ENCODE measurements at regions not wholly inside any gene's neighbourhood (a gene's known extent, or its start where the extent isn't known, plus 50 kb on each side); places are given as distances from the start of the nearest gene placed in this dataset.
"Not testable (repeated sequence)": the region's sequence is repeated elsewhere in the genome, so short reads cannot be mapped to it uniquely, and the experiment has no call there.

DNA sequence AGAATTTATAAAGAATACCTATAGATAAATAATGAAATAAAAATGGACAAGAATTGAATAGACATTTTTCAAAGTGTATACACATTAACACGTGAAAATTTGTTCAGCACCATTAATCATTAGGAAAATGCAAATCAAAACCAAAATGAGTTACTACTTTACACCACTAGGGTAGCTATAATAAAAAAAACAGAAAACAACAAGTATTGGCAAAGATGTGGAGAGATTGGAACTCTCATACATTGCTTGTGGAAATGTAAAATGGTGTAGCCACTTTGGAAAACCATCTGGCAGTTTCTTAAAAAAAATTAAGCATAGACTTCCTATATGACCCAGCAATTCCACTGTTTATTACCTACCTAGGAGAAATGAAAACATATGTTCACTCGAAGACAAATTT is 172.8 kb upstream of the P2RY1 start:
- no peak for DNase-seq (ENCODE audit: low read depth)

GRCh38 chr3:152664766-152665165 is 170.2 kb upstream of the P2RY1 start:
- no peak for DNase-seq (ENCODE audit: low read depth)

- no peak for DNase-seq (ENCODE audit: low read depth)
Observed at GRCh38 chr3:152667267-152667666, 167.7 kb upstream of the P2RY1 start.

DNA sequence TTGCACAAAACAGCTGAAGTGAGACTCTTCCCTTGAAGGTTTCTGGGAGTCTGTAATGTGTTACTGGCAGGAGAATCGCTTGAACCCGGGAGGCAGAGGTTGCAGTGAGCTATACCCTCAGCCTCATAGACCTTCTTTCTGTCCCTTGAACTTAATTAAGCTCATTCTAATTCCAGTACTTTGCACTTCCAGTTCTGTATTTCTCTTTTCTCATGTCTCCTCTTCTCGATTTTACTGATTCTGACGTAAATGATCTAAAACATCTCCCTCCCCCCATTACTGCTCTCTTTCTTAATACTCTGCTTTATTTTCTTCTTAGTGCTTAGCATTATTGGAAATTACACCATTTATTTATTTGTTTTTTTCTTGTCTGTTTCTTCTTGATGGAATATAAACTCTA is 165.4 kb upstream of the P2RY1 start:
- no peak for DNase-seq (ENCODE audit: low read depth)

DNA sequence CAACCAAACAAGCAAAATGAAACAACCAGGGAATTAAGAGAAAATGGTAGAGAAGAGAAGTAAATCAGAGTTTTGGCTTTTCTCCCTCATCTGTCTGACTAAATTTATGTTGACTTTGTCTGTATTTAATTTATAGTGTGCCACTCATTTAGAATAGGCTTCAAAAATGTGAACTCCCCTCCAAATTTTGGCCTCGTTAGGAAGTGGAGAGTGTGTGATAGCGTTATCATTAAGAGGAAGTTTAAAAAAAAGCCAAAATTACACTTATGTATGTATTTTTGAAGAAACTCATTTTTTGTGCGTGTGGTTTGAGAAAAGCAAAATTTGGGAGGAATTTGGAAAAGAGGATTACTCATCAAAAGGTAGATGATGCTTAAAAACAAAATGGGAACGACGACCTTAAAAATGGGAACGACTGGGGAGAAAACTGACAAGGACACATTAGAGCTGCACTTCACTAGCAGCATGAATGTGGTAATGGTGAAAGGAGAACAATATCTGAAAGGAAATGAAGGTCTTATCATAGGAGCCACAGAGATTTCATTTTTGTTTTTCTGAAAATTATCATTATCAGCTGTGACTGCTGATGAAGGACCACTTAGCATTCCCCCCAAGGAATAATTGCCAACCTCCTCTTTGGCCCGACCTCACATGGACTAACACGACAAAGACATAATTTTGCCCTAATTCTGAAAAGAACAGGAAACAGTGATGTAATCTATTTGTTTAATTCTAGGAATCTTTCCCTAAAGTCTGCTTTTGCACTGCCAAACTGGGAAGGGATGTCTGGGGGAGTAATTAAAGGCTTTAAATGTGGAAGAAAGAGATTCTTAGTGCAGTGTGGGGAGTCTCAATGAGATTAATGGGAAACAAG is 163.2 kb upstream of the P2RY1 start:
- DNase-seq (ENCODE audit: low read depth): no peak

DNA sequence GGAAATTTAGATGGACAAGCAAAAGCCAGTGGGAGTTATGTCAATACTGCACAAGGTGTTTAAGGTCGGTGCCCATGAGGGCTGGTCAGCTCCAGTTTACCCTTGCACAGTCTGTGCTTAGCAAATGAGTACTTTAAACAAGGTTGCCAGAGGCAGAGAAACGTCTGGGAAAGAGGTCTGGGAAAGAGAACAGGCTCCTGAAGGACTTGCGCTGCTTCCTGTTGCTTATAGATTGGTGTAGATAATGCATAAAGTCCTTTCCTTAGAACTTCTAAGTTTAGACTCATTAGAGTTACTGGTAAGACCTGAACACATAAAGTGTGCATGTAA is 162.6 kb upstream of the P2RY1 start:
- no peak for DNase-seq (ENCODE audit: low read depth)

- DNase-seq (ENCODE audit: low read depth): no peak
Observed at GRCh38 chr3:152676810-152677379, 158.0 kb upstream of the P2RY1 start.

GRCh38 chr3:152677491-152677890 is 157.4 kb upstream of the P2RY1 start:
- DNase-seq (ENCODE audit: low read depth): no peak

GRCh38 chr3:152682477-152682876 is 152.5 kb upstream of the P2RY1 start:
- no peak for DNase-seq (ENCODE audit: low read depth)

GRCh38 chr3:152683521-152683999 is 151.4 kb upstream of the P2RY1 start:
- no peak for DNase-seq (ENCODE audit: low read depth)

DNA sequence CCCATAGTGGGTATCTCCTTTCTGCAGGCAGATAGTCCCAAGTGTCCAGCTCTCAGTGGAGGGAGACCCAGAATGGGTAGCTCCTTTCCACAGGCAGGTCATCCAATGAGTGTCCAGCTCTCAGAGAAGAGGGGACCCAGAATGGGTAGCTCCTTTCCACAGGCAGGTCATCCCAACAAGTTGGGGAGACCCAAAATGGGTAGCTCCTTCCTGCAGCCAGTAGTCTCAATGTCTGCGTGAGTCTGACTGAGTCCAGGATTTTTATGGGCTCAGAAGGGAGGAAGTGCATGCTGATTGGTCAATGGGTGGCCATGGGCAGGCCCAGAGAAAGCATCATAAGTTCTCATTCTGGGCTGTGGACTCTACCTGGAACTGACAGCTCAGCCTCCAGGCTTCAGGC is 150.7 kb upstream of the P2RY1 start:
- DNase-seq (ENCODE audit: low read depth): no peak

DNA sequence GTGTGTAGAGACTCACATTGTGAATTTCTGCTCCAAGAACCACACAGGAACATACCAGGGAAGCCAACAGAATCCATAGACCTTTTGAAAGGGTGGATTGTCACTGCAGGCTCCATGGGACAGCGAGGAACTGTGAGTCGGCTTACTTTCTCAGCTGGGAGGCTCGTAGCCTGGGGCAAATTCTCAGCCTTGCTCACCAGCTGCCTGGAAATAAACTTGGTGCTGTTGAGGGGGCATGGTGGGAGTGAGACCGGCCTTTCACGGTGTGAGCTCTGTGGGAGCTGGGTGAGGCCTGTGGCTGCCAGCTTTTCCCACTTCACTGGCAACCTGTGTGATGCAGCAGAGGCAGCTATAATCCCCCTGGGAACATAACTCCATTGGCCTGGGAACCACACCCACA is 146.6 kb upstream of the P2RY1 start:
- peak; percentile 46 for DNase-seq (ENCODE audit: low read depth)

GRCh38 chr3:152692326-152692725 is 142.6 kb upstream of the P2RY1 start:
- DNase-seq (ENCODE audit: low read depth): not testable (repeated sequence)

- DNase-seq (ENCODE audit: low read depth): not testable (repeated sequence)
Observed at GRCh38 chr3:152693521-152694250, 141.2 kb upstream of the P2RY1 start.

GRCh38 chr3:152695840-152696239 is 139.1 kb upstream of the P2RY1 start:
- no peak for DNase-seq (ENCODE audit: low read depth)

DNA sequence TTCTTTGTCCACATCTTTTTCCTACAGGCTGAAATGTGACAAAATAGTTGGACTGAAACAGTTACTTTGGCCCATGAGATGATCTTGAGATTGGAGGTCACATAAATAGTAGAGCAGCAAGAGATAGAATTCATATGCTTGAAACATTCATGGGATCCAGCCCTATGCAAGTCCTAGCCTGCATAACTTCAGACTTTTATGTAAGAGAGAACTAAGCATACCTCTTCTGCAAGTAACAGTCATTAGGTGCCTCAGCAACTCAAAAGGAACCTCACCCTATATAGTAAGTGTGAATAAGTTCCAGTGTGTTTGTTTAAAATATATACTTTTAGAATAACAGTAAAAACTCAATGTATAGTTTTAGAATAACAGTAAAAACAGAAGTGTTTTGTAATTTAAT is 138.0 kb upstream of the P2RY1 start:
- DNase-seq (ENCODE audit: low read depth): no peak

DNA sequence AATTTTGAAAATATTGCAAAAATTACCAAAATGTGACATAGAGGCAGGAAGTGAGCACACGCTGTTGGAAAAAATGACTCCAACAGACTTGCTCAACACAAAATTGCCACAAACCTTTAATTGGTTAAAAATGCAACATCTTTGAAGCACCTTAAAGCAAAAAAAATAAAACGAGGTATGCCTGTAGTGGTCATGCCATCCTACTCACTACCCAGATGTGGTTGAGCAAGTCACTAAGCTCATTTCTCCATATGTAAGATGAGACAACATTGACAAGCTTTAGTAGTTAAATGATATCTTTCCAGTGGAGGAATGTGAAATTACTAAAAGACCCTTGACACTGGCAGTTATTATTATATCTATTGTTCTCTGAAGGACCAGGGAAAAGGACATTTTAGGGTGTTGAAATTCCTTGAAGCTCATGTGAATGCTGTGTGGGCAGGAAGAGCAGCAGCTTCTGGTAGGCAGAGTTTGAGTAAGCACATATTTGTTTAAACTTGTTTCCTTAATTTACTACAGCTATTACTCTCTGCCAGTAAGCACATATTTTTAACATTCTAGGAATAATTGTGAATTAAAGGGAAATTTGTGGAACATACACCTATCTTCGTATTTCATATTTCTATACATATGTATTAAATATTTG is 131.6 kb upstream of the P2RY1 start:
- DNase-seq (ENCODE audit: low read depth): no peak

GRCh38 chr3:152706991-152707713 is 127.8 kb upstream of the P2RY1 start:
- DNase-seq (ENCODE audit: low read depth): no peak

DNA sequence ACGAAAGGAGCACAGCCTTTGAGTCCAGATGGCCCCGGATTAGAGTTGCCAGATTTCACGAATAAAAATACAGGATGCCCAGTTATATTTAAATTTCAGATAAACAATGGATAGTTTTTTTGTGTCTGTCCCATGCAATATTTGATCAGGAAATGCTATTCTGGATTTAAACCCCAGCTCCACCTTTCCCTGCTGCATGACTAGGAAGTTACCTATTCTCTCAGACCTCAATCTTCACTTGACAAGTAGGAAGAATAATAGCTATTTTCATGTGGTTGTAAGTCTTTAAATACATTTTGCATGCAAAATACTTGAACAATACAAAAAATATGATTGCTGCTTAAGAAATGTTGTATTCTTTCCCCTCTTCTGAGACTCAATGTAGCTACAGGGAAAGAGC is 125.3 kb upstream of the P2RY1 start:
- DNase-seq (ENCODE audit: low read depth): no peak

- DNase-seq (ENCODE audit: low read depth): no peak
Observed at GRCh38 chr3:152710549-152710948, 124.4 kb upstream of the P2RY1 start.

- no peak for DNase-seq (ENCODE audit: low read depth)
Observed at GRCh38 chr3:152713989-152714388, 120.9 kb upstream of the P2RY1 start.

- DNase-seq (ENCODE audit: low read depth): no peak
Observed at GRCh38 chr3:152714507-152714906, 120.4 kb upstream of the P2RY1 start.
